ENCODE measurements at regions not wholly inside any gene's neighbourhood (a gene's known extent, or its start where the extent isn't known, plus 50 kb on each side); places are given as distances from the start of the nearest gene placed in this dataset.
"Not testable (repeated sequence)": the region's sequence is repeated elsewhere in the genome, so short reads cannot be mapped to it uniquely, and the experiment has no call there.

GRCh38 chr3:127081001-127081720, 98.2 kb downstream of the PLXNA1 start:
- no peak overlapping the region for H3K4me3 ChIP-seq (ENCODE audit: low read depth, low read length)
- no peak for TF ChIP-seq CTCF (conservative IDR thresholded peaks at IDR 0.05; ENCODE audit: low read depth, low read length)

GRCh38 chr3:127082066-127082465, 99.2 kb downstream of the PLXNA1 start:
- no peak for DNase-seq (ENCODE audit: low read depth)
- TF ChIP-seq CTCF (conservative IDR thresholded peaks at IDR 0.05; ENCODE audit: low read depth, low read length) = no peak
- no peak overlapping the region for H3K4me3 ChIP-seq (ENCODE audit: low read depth, low read length)

More at GRCh38 chr3:127081001-127081720, 98.2 kb downstream of the PLXNA1 start:
- DNase-seq (ENCODE audit: low read depth) = no peak

- no peak for TF ChIP-seq CTCF (conservative IDR thresholded peaks at IDR 0.05; ENCODE audit: low read depth, low read length)
- no peak for DNase-seq (ENCODE audit: low read depth)
- no peak overlapping the region for H3K4me3 ChIP-seq (ENCODE audit: low read depth, low read length)
Observed at GRCh38 chr3:127083778-127084397, 101.0 kb downstream of the PLXNA1 start.

GRCh38 chr3:127084401-127084990, 101.6 kb downstream of the PLXNA1 start:
- TF ChIP-seq CTCF (conservative IDR thresholded peaks at IDR 0.05; ENCODE audit: low read depth, low read length) = no peak
- H3K4me3 ChIP-seq (ENCODE audit: low read depth, low read length) = no peak overlapping the region
- no peak for DNase-seq (ENCODE audit: low read depth)

GRCh38 chr3:127085576-127085975, 102.7 kb downstream of the PLXNA1 start:
- no peak for TF ChIP-seq CTCF (conservative IDR thresholded peaks at IDR 0.05; ENCODE audit: low read depth, low read length)
- no peak overlapping the region for H3K4me3 ChIP-seq (ENCODE audit: low read depth, low read length)
- no peak for DNase-seq (ENCODE audit: low read depth)

- H3K4me3 ChIP-seq (ENCODE audit: low read depth, low read length); DNase-seq (ENCODE audit: low read depth): not testable (repeated sequence)
Observed at GRCh38 chr3:127086591-127086990, 103.7 kb downstream of the PLXNA1 start.

- no peak for DNase-seq (ENCODE audit: low read depth)
- TF ChIP-seq CTCF (conservative IDR thresholded peaks at IDR 0.05; ENCODE audit: low read depth, low read length) = no peak
- no peak overlapping the region for H3K4me3 ChIP-seq (ENCODE audit: low read depth, low read length)
Observed at GRCh38 chr3:127087441-127087840, 104.5 kb downstream of the PLXNA1 start.
